GM19455 (cell line): ENCODE measurements at regions not wholly inside any gene's neighbourhood (a gene's known extent, or its start where the extent isn't known, plus 50 kb on each side); places are given as distances from the start of the nearest gene placed in this dataset.

ENCODE experiments used
- ATAC-seq: cut with Tn5 transposase; IDR thresholded peaks from one replicate; pipeline ENCODE4 v1.9.1; 2021; ENCODE audit not compliant: unreplicated experiment

GRCh38 chr2:23199115-23199918, 185.7 kb upstream of the KLHL29 start:
- no peak for ATAC-seq

GRCh38 chr2:23200068-23200786, 184.8 kb upstream of the KLHL29 start:
- no peak for ATAC-seq

GRCh38 chr2:23200787-23201114, 184.2 kb upstream of the KLHL29 start:
- ATAC-seq, result no peak

DNA sequence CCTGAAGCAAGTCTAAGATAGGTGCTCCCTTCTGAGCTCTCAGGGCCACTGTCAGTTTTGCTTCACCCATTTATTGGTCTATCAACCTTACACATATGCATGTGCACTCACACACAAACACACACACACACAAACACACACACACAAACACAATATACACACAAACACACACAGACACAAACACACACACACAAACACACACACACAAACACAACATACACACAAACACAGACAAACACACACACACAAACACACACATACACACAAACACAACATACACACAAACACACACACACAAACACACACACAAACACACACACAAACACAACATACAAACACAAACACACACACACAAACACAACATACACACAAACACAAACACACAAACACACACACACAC, 181.6 kb upstream of the KLHL29 start:
- ATAC-seq, result no peak

DNA sequence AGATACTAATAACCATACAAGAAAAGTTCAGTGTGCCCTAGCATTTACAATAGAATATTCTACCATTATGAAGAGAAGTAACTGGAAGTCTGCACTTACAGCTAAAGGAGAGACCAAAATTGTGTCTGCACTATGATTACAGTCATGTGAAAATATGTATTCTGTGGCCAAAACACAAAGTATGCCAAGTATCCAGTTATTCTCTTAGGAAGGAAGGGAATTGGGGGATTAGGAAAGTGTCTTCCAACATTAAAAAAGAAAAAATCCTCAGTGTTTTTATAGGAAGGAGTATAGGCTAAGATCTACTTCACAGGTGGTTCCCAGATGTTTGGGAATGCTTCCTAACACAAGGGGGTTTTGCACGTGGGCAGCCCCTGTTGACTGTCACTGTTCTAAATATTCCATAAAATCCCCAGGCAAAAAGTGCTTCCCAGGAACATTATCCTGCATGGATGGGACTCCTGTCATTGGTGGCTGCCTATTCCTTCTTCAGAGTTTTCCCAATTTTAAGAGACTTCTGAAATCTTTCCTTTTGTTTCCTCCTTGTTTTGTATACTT, 180.2 kb upstream of the KLHL29 start:
- no peak for ATAC-seq

DNA sequence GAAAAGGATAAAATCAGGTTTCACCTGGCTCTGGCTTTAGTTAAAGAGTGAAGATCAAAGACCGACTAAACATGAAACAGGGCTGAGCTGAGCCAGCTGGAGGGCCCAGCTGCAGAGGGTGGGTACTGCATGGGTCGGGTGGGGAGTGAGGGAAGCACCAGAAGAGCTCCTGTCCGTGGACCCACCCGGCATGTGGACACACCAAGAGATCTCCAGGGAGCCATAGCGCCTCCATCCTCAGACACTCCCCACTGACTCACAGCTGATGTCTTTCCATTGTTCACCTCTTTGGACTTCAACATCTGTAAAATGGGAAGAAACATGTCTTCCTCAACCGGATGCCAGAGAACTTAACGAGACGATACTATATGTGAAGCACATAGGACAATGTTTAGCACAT, 178.3 kb upstream of the KLHL29 start:
- ATAC-seq, result no peak

DNA sequence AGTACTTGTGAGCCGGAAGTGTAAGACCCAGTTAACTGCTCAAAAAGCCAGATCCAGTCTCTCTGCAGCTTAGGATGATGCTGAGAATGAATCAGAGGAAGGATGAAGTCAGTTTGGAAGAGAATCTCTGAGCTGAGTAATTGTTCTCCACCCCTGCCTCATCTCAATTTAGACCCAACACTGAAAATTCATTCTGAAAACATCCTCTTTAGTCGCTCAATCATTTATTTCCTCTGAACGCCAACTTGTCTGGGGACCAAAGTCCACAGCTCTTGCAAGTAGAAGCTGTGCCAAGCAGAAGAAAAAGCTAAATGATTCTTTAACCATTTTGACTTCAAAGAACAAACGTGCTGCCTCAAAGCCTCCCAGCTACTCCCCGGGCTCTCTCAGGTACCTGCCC, 177.1 kb upstream of the KLHL29 start:
- ATAC-seq, result no peak

DNA sequence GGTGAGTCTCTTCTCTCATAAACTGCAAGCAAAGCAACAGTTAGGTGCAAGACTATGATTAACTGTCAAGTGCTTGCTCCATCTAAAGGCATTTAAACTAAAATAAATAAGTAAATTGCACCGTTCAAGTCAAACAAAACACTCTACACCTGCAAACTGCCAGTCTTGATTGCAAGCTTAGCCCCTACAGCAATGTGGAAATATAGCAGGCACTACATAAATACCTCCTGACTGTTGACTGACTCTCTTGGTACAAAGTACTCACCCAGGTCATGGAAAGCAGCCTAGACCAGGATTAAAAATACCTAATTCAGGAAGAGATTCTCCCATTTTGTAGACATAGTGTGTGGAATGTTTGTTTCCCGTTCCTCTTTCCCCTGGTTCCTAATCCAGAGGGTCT, 176.6 kb upstream of the KLHL29 start:
- no peak for ATAC-seq

GRCh38 chr2:23209059-23209458, 175.9 kb upstream of the KLHL29 start:
- ATAC-seq, result no peak

GRCh38 chr2:23211987-23212583, 172.9 kb upstream of the KLHL29 start:
- ATAC-seq, result no peak

GRCh38 chr2:23213196-23213595, 171.8 kb upstream of the KLHL29 start:
- ATAC-seq, result no peak

- no peak for ATAC-seq
These were observed 170.0 kb upstream of the KLHL29 start for GRCh38 chr2:23215016-23215415.

GRCh38 chr2:23219666-23220065, 165.3 kb upstream of the KLHL29 start:
- ATAC-seq, result no peak

- ATAC-seq, result no peak
These were observed 164.4 kb upstream of the KLHL29 start for GRCh38 chr2:23220513-23221094.

- no peak for ATAC-seq
These were observed 163.7 kb upstream of the KLHL29 start for GRCh38 chr2:23221236-23221635.

GRCh38 chr2:23221901-23222300, 163.1 kb upstream of the KLHL29 start:
- no peak for ATAC-seq

DNA sequence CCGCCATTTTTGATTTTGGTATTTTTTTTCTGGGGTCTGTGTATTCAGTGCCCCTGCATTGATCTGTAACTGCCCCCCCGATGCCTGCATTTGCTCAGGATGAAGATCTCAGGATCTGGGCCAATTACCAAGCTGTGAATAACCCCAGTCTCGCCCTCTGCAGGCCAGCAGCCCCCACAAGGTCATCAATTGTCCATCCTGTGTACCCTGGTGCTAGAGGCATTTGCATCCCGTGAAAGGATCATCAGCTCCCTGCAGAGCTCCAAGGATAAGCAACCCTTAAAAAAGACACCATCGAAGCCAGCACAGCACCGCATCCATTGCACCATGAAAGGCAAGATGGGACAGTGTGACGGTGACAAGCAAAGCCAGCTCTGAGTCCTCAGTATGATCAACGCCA, 154.1 kb upstream of the KLHL29 start:
- no peak for ATAC-seq

GRCh38 chr2:23231865-23232264, 153.1 kb upstream of the KLHL29 start:
- ATAC-seq, result no peak

DNA sequence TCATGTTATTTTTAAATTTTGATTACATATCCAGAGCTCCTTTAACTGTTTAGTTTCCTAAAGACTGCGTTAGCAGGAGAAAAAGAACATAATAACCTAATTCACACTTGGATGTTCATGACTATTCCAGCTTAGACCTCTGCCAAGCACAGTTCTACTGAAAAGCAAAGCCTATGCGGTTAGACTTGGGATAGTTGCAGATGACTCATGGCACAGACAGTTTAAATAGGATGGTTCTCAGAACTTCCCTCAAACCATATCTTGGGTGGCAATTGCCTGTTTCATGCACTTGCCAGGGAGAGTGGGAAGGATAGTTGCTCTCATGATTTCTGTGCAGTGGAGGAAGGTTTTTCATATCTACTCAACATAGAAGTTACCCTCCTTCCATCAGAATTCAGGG, 149.7 kb upstream of the KLHL29 start:
- no peak for ATAC-seq

DNA sequence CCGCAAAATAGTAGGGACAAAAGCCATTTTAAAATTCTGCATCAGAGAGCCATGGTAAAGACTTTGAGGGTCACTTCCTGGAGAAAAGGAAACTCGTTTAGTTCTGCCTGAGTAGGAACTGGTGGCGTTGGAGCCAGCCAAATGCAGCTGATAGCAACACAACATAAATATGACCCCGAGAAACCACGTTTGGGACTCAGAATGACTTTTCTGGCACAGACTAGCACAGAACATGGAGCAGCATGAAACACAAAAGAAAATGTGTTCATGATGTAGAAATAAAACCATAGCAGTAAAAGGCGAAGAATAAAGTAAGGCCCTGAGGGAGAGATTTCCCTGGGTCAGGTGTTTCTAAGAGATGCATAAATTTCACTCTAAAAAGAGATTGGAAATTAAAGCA, 149.2 kb upstream of the KLHL29 start:
- ATAC-seq, result no peak

- no peak for ATAC-seq
These were observed 147.8 kb upstream of the KLHL29 start for GRCh38 chr2:23237147-23237546.
